HG02884 (cell line): ENCODE measurements at regions not wholly inside any gene's neighbourhood (a gene's known extent, or its start where the extent isn't known, plus 50 kb on each side); places are given as distances from the start of the nearest gene placed in this dataset.
"Not testable (repeated sequence)": the region's sequence is repeated elsewhere in the genome, so short reads cannot be mapped to it uniquely, and the experiment has no call there.

Experiments used
- ATAC-seq: cut with Tn5 transposase; IDR thresholded peaks from one replicate; pipeline ENCODE4 v1.9.1; 2021; ENCODE audit warnings: mild to moderate bottlenecking, moderate library complexity; ENCODE audit not compliant: unreplicated experiment

DNA sequence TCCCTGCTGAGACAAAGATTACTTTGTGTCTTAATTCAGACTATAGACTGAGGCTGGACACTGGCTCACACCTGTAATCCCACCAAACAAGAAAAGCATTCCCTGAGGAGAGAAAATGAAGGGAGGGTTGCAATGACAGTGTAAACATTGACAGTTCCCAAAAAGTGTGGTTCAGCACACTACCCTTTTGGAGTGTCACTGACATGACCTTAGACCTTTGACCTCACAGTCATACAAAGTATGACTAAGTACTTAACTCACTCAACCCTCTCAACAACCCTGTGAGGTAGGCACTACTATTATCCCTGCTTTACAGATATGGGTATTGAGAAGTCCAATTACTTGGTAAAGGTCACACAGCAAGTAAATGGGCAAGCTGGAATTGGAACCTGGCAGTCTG lies 341.7 kb downstream of the LRRC3B start:
- no peak for ATAC-seq

DNA sequence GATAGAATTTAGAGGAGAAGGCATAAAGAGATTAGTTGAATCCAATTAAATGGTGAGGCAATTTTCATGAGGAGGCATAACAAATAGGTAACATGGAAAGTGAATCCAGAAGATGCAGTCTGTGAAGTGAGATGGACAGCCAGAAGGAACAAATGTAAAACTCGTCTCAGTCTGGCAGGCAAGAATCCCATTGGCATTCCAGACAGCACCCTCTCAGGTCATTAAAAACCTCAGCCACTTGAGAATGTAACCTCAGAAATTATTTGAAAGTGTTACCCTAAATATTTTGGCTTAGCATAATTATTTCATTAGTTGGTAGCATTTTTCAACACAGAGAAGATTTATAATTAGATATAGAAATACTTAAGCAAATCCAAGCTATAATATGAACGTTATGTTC lies 342.3 kb downstream of the LRRC3B start:
- ATAC-seq = no peak

DNA sequence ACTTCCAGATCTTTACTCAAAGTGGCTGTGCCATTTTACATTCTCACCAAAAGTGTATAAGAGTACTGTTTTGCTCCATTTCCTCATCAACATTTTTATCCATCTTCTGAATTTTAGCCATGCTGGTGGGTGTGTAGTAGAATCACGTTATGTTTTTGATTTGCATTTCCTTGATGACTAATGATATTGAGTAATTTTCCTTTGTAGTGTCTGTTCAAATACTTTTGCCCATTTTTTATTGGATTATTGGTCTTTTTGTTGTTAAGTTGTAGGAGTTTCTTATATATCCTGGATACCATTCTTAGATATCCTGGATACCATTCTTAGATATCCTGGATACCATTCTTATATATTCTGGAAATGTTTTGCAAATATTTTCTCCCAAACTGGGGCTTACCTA lies 344.9 kb downstream of the LRRC3B start:
- no peak for ATAC-seq

DNA sequence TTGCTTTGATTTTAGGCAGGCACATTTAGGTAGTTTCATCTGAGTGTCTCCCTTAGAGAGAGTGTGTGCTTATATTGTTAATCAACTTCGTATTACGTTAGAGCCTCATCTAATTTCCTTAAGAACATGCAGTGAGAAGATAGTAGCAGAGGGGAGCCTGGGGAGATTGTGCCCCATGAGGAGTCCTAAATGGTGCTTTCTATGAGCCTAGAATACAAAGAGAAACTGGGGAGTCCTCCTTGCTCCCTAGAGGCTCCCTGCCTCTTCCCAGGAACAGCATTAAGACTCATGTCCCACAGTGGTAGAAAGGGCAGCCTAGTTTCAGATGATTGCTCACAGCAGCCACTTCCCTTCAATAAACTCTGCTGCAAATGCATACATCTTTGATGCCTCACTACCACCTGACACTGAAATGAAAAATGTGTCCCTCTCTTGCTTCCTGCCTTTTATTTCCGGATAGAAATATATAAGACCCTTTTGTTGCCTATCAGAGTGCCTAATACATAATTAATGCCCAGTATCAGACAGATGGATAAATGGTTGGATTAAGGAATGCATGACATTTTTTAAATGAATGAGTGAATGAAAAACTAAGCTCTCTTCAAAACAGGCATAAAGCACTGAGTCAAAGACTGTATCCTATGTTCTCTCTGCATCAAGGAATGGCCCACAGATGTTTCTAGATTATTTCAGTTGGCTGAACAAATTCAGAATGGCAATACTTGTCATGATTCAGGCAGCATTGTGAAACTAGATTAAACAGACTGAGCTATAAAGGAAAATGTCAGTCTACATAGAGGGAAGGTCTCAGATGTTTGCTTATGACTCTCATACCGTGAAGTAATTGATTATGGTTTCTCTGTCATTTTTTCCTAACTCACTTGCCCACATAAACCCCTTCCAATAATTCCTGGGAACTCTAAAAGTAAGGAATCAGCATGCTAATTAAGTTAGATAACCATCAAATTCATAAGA lies 362.1 kb downstream of the LRRC3B start:
- ATAC-seq = no peak

DNA sequence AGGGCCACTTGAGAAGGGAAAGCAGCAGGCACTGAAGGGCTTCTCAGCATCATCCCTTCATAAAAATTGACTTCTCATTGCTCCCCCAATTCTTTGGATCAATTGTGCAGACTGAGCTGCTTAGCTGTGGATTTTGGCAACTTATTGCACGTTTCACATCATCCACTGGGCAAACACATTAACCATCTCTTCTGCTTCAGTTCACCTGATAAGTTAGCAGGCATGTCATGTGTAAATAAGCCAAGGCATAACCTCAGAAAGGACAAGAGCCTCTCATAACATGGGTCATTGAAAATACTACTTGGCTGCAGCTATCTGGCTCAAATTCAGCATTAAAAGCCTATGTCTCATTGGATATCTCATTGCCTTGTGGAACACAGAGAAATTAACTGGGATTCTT lies 366.5 kb downstream of the LRRC3B start:
- no peak for ATAC-seq

DNA sequence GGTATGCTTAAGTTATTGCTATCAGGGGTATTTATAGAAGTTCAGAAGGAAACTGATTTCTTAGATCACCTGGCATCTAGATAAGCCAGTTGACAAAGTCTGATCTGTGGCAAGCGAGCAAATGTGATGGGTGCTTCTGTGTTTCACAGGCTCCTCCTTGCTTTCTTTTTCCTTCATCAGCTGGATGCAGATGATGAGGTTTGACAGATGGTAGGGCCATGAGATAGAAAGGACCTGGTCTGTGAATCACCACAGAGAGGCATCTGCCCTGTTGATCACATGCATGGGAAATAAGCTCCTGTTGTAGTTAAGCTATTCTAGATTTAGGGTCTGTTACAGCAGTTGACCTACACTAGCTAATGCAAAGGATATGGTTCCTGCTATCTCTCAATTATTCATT lies 372.0 kb downstream of the NEK10 start:
- ATAC-seq = no peak

DNA sequence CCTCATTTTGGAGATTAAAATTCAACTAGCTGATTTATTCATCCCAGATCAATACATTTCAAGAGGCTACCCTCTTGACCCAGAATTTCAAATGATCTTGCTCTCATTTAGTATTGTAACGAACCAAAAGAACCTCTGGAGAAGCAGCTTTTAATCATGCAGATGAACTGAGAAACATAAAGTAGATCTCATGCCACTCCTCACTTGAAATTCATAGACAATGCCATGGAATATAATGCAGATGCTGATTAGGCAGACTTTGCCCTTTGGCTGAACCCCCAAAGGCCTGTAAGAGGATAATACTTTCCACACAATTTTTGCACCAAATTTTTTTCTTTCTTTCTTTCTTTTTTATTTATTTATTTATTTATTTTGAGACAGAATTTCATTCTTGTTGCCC lies 358.3 kb downstream of the NEK10 start:
- no peak for ATAC-seq

DNA sequence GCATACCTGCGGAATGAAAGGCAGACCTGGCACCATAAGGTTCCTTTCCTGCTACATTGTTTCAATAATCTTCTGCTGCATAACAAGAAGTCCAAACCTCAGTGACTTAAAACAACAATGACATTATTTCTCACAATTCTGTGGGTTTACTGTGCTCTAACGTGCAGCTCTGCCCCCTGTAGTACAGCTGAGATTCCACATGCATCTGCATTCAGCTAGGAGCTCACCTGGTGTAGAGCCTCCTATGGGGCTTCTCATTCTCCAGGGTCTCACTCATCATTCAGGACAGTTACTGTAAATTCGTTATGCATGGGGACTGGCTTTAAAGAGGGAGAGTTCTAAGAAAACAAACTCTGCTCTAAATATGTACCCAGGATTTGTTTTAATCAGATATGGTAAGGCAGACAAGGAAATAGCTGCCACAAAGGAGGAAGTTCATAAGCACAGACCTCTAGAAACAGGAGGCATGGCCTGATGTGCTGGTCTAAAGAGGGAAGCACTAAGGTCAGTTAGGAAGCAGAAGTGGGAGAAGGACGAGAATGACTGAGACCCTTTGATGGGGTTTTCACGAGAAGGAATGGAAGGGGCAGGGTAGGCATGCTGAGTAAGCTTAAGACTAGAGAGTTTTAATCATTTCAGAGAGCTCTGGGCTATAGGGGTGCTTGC lies 347.0 kb downstream of the NEK10 start:
- no peak for ATAC-seq

DNA sequence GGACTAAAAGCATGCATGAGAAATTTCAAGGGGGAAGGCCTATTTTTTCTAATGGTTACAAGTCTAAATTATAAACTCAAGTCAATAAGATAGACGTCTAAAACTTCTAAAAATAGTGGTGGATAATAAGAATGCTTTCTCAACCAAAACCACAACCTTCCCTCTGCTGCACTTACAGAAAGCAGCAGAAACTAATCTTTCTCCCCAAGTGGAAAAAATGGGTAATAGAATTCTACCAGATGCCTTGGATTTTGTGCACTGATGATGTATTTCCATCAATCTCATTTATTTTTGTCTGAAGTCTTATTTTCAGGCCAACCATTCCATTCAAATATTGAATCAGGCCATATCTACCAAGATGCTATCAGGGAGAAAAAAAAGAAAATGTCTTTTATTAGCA lies 344.7 kb downstream of the NEK10 start:
- ATAC-seq = no peak

DNA sequence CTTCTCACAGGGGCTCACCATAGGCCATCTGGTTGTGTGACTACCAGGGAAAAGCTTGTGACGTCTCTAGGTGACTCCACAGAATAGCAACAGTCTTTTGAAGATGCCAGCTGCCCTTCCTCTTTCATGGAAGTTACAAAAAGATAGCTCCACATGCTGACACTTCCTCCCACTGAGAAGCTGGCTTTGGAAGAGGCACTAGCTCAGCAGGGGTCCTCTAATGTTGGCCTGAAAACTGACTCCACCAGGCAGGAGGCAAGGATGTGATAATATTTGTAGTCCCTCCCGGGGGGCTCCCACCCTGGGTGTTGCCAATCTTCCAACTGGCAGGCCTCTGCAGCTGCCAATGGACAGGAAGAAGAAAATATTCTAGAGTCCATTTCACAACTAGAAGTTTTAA lies 343.5 kb downstream of the NEK10 start:
- no peak for ATAC-seq

DNA sequence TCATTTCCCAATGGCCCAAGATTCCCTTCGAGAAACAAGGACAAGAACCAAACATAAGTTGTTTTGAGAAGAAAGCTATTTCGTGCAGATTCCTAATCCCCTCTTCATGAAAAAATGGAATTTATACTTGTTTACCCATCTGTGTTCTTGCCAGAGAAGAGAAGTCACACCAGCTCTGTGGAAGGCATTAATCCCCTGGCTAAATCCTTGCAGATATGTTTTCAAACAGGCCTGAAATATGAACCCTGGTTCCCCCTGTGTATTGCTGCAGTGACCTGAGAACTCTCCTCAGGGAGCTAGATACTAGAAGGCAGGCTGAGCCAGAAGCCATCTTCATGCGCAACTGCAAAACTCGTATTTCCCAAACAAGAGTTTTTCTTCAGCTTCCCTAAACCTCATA lies 337.7 kb downstream of the NEK10 start:
- no peak for ATAC-seq

DNA sequence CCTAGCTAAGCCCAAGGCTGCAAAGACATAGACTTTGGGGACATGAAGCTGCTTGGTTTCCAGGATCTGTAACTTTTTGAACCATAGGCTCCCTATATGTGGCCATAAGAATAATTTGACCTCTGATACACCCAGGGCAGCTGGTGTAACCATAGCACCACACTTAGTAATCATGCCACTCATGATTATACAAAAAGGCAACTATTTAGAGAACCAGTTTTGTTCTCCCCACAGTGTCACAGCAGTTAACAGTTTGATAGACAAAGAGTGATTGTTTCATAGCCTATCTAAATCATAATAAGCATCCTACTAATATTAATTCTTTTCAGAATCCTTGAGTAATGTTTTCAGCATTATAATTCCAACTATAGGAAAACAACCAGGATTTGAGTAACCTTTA lies 334.9 kb downstream of the NEK10 start:
- ATAC-seq = no peak

DNA sequence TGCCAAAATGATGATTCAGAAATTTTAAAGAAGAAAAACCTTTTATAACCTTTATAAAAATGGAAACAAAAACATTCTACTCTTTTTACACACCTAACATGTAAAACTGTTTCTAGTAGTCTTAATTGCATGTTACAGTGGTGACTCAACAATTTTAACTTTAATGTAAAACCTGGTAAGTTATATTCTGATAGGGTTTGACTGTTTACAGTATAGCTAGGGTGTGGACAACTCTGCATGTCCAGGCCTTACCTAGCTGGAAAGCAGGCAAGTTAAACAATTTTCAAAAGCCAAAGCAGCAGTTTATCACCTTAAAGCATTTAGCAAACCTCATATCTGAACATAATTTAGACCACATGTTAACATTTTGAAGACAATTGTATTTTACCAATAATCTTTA lies 328.5 kb downstream of the NEK10 start:
- ATAC-seq = no peak

DNA sequence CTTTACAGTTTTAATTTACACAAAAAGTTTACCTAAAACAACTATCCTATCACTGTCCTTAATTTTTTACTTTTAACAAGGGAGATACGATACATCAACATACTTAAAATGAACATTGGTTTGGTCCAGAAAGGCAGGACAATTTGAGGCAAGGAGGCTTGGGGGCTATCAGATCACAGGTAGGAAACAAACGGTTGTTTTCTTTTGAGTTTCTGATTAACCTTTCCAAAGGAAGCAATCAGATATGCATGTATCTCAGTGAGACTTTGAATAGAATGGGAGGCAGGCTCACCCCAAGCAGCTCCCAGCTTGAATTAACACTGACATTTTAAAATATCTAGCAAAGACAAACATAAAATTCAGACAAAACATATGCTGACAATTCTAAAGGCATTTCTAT lies 326.6 kb downstream of the NEK10 start:
- ATAC-seq = not testable (repeated sequence)

DNA sequence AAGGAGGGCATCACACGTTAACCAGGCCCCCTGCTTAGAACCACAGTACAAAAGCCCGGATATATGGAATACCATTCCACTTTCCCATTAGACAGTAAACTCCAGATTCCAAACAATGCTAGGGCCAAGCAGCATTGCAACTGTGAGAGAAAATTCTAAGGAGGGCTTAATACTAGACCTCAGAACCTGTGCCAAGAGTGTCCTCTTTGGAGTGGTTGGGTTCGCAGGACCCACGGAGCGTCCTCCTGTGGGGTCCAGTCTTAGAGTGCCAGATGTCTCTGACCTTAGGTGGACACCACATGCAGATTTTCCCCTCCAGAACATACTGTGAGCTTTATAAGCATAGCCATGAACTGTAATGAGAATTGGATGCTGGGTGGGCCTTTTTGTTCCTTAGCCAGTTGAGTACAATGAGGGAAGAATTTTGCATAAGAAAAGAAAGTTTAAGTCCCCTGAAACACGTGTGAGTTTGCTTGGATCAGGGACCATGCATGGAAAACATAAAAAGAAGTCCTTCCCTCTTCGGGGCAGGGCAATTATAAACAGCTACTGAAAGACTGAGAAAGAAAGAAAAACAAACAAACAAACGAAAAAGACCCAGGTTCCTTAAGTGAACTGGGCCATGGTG lies 325.7 kb downstream of the NEK10 start:
- no peak for ATAC-seq

DNA sequence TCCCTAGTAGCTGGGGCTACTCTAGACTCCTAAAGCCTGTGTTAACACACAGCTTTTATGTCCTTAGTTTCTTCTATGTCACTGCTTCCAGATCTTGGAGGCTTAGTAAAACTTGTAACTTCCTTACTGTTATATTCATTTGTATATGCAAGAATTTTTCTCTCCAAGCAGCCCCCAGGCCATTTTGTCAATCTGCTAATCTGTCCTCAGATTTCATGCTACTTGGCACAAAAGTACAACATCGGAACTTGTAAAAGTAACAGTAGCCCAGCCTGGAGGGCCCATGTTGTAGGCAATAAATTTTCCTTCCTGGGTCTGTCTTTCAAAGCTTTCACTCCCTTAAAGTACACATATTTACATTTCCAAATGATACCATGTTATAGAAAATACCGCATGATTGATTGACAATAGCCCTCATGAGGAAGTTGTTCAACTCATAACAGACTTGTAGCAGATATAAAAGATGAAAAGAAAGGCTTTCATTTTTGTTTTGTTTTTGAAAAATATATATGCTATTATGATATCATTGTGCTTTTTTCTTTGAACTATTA lies 324.2 kb downstream of the NEK10 start:
- no peak for ATAC-seq

DNA sequence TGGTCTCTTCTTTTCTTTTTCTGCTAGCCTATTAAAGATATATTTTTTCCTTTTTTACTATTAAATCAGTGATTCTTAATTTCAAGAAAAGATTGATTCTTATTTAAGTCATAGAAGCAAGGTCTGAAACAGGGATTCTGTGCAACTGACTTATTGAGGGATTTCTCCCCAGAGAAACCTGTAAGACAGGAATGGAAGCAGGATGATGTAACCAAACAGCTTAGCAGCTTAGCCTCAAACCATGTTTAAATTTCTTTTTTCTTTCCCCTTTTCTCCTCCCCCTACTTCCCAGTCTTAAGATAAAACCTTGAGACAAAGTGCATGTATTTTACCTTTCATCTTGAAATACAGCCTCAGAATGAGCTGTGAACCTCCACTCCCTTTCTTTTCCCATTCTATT lies 322.8 kb downstream of the NEK10 start:
- ATAC-seq = no peak

DNA sequence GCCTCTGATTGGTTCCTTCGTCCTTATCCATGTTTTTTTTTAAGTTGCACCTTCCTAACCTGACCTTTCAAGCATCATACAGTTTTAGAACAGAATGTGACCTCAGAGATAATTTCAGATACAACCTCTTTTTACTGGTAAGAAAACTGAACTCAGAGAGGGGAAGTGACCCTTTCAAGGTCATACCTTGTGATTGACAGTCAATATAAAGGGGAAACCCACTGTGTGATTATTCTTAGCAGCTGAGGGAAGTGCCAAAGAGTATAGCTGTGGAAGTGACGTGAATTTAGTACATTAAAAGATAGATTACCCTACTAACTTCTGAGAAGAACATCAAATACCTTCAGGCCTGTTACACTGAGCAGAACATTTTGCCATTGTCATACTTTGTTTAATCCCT lies 319.4 kb downstream of the NEK10 start:
- ATAC-seq = no peak

DNA sequence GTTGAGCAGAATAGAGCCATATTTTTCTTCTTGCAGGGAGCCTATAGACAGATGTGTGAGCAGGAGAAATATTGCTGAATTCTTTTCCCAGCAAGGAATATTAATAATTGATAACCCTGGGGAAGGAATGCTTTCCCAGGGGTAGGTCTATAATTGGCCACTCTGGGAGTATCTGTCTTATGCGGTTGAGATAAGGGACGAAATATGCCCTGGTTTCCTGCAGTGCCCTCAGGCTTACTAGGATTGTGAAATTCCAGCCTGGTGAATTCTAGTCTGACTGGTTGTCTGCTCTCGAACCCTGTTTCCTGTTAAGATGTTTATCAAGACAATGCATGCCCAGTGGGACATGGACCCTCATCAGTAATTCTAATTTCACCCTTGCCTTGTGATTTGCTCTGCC lies 317.7 kb downstream of the NEK10 start:
- ATAC-seq = not testable (repeated sequence)

DNA sequence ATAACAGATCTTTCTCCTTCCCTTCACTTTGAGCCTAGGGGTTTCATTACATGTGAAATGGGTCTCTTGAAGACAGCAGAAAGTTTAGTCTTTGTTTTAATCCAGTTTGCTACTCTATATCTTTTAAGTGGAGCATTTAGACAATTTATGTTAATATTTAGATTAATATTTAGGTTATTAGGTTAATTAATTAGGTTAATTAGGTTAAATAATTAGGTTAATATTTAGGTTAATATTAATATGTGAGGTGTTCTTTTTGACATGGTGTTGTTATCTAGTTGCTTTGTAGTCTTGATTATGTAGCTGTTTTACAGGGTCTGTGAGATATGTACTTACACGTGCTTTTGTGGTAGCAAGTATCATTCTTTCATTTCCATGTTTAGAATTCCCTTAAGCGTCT lies 312.9 kb downstream of the NEK10 start:
- ATAC-seq = no peak

DNA sequence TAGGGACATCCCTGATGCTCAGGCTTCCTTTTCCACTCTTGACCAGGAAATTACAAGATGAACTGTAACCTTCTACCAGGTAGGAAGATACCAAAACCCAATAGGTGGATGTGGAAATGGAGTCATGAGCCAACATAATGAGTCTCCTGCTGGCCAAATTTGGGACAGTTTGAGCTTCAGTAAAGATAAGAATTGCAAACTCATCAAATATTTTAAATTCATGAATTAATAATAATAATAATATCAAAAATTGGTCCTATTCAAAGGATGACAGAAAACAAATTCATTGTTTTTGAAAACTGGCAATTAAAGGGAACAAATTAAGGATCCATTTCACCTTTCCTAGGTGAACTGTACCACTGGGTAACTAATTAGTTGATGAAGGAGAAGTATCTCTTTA lies 309.7 kb downstream of the NEK10 start:
- ATAC-seq = no peak
